HEK293T (cell line): ENCODE measurements at regions not wholly inside any gene's neighbourhood (a gene's known extent, or its start where the extent isn't known, plus 50 kb on each side); places are given as distances from the start of the nearest gene placed in this dataset.

Source experiments
- ARNT ChIP-seq: fragments of 450-650 bp; IDR thresholded peaks from 2 replicates; pipeline ENCODE4 v1.6.1; 2017; ENCODE audit warnings: mild to moderate bottlenecking
- BHLHE40 ChIP-seq: fragments of 450-650 bp; IDR thresholded peaks from 2 replicates; pipeline ENCODE4 v1.6.1; 2016; ENCODE audit warnings: mild to moderate bottlenecking, moderate library complexity, borderline replicate concordance
- CTBP1 ChIP-seq: fragments of 450-650 bp; IDR thresholded peaks from 2 replicates; pipeline ENCODE4 v1.6.1; 2016; ENCODE audit warnings: borderline replicate concordance
- ELF4 ChIP-seq: fragments of 450-650 bp; IDR thresholded peaks from 2 replicates; pipeline ENCODE4 v1.6.1; 2017; ENCODE audit warnings: antibody characterized with exemption
- FOXA1 ChIP-seq: fragments of 450-650 bp; IDR thresholded peaks from 2 replicates; pipeline ENCODE4 v1.6.1; 2016; ENCODE audit warnings: mild to moderate bottlenecking
- FOXM1 ChIP-seq: fragments of 450-650 bp; IDR thresholded peaks from 2 replicates; pipeline ENCODE4 v1.6.1; 2017; ENCODE audit warnings: mild to moderate bottlenecking, borderline replicate concordance
- HDGF ChIP-seq: fragments of 450-650 bp; IDR thresholded peaks from 2 replicates; pipeline ENCODE4 v1.6.1; 2017; ENCODE audit warnings: antibody characterized with exemption, borderline replicate concordance
- L3MBTL2 ChIP-seq: fragments of 450-650 bp; conservative IDR thresholded peaks from 2 replicates; pipeline ENCODE4 v1.6.1; 2016; ENCODE audit warnings: mild to moderate bottlenecking
- NFRKB ChIP-seq: fragments of 450-650 bp; IDR thresholded peaks from 2 replicates; pipeline ENCODE4 v1.6.1; 2016; ENCODE audit warnings: mild to moderate bottlenecking, moderate library complexity
- SP1 ChIP-seq: fragments of 450-650 bp; IDR thresholded peaks from 2 replicates; pipeline ENCODE4 v1.6.1; 2017
- SUZ12 ChIP-seq: fragments of 450-650 bp; IDR thresholded peaks from 2 replicates; pipeline ENCODE4 v1.6.1; 2016; ENCODE audit warnings: mild to moderate bottlenecking
- TARDBP ChIP-seq: fragments of 450-650 bp; IDR thresholded peaks from 2 replicates; pipeline ENCODE4 v1.6.1; 2016
- ZNF384 ChIP-seq: fragments of 450-650 bp; IDR thresholded peaks from 2 replicates; pipeline ENCODE4 v1.6.1; 2016
- TF ChIP-seq, protein P1 (sequence below): fragments of 450-650 bp; IDR thresholded peaks from 2 replicates; pipeline ENCODE4 v1.6.1; 2016

DNA sequence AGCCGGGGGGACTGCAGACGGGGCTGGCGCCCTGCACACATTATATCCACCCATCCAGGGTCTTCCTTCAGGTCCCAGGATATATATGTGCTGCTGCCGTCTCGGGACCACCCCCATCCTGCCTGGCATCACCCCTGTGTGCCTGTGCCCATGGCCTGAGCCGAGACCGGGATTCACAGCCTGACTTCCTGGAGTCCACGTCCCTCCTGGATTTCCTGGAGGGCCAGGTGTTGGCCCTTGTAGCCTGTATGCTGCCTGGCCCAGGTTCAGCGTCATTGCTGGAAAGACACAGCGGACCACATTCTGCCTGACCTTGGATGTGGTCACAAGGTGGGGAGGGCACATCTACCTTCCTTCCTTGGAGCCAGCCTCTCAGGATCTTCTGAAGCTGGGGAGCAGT is 551.1 kb downstream of the BRD1 start:
- TF ChIP-seq FOXM1, result no peak
- no peak for TF ChIP-seq BHLHE40
- TF ChIP-seq SP1, result no peak
- no peak for TF ChIP-seq CTBP1
- no peak for TF ChIP-seq SUZ12
- no peak for TF ChIP-seq ELF4
- no peak for TF ChIP-seq HDGF
- TF ChIP-seq FOXA1, result no peak
- TF ChIP-seq, protein P1, sequence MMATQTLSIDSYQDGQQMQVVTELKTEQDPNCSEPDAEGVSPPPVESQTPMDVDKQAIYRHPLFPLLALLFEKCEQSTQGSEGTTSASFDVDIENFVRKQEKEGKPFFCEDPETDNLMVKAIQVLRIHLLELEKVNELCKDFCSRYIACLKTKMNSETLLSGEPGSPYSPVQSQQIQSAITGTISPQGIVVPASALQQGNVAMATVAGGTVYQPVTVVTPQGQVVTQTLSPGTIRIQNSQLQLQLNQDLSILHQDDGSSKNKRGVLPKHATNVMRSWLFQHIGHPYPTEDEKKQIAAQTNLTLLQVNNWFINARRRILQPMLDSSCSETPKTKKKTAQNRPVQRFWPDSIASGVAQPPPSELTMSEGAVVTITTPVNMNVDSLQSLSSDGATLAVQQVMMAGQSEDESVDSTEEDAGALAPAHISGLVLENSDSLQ, result no peak
- TF ChIP-seq L3MBTL2, result no peak
- no peak for TF ChIP-seq ZNF384
- no peak for TF ChIP-seq NFRKB
- no peak for TF ChIP-seq TARDBP
- TF ChIP-seq ARNT, result no peak
